HepG2 (cell line): ENCODE measurements at regions not wholly inside any gene's neighbourhood (a gene's known extent, or its start where the extent isn't known, plus 50 kb on each side); places are given as distances from the start of the nearest gene placed in this dataset.

Source experiments
- ATAC-seq: fragments of 200-7000 bp; cut with Tn5 transposase; 3 replicates; pipeline ENCODE4 v1.9.1; 2020; ENCODE audit warnings: mild to moderate bottlenecking, moderate library complexity
- BruUV-seq: library from RNA; stranded (reverse); fragments of 400-500 nt; replicated peaks from 2 replicates; lab custom pipeline; 2021; lab: Mats Ljungman, UMichigan
- CTCF ChIA-PET: fragments of 300-600 bp; formaldehyde crosslinking; extraction: SDS; loops from one replicate; lab custom pipeline; 2021; ENCODE audit warnings: low total read pairs, inconsistent platforms, low intra/inter-chr PET ratio; lab: Yijun Ruan, JAX
- POLR2A ChIA-PET: fragments of 350-600 bp; sonication (Branson Sonifier 250); formaldehyde crosslinking; loops from one replicate; lab custom pipeline; 2020; ENCODE audit warnings: antibody characterized with exemption, inconsistent platforms; lab: Yijun Ruan, JAX
- DNase-seq: peaks from one replicate; pipeline ENCODE4 v3.0.0-alpha.2; 2015; ENCODE audit warnings: low spot score
- FAIRE-seq: peaks from 3 replicates; lab custom pipeline; 2011; peaks lifted over from hg19 to GRCh38; lab: Jason Lieb, UNC
- H2AFZ ChIP-seq: one replicate; pipeline ENCODE4 v1.6.1; 2011; ENCODE audit warnings: low read length, inconsistent platforms
- H3K27ac ChIP-seq: fragments of 300-600 bp; 3 replicates; pipeline ENCODE4 v1.8.0; 2011; ENCODE audit warnings: mixed run types, mild to moderate bottlenecking, mixed read lengths, low read length, inconsistent platforms; ENCODE audit not compliant: insufficient read depth; ENCODE audit errors: extremely low read length
- H3K27me3 ChIP-seq, 2 experiments: fragments of 200-600 bp in 1 of 2; 2 replicates in 1 of 2; 3 replicates in 1 of 2; pipeline versions ENCODE4 v1.6.0 to v1.8.0; 2011; ENCODE audit warnings: low read length in 2 of 2, mild to moderate bottlenecking in 2 of 2, moderate library complexity in 2 of 2, inconsistent platforms in 1 of 2; ENCODE audit not compliant: insufficient read depth in 2 of 2, control insufficient read depth in 1 of 2
- H3K36me3 ChIP-seq, 2 experiments: fragments of 200-600 bp in 1 of 2; replicated peaks in 1 of 2; 2 replicates in 1 of 2; 3 replicates in 1 of 2; pipeline versions ENCODE4 v1.5.1 to v1.8.0; 2011; ENCODE audit warnings: low read length in 2 of 2, inconsistent platforms in 1 of 2; ENCODE audit not compliant: insufficient read depth in 2 of 2, control insufficient read depth in 1 of 2
- H3K4me1 ChIP-seq: 2 replicates; pipeline ENCODE4 v1.5.1; 2012; ENCODE audit warnings: low read length, inconsistent platforms; ENCODE audit not compliant: insufficient read depth
- H3K4me2 ChIP-seq: 2 replicates; pipeline ENCODE4 v1.6.0; 2011; ENCODE audit warnings: low read depth, low read length, inconsistent platforms
- H3K4me3 ChIP-seq, 3 experiments: fragments of 200-600 bp in 1 of 3; sonication (generic), shearing (Covaris generic) in 1 of 3; replicated peaks in 1 of 3; 2 replicates each; pipeline ENCODE4 v1.5.1; 2011 to 2016; ENCODE audit warnings: low read length in 3 of 3, inconsistent platforms in 2 of 3, low read depth in 2 of 3, mild to moderate bottlenecking in 2 of 3, control low read depth in 1 of 3, mixed read lengths in 1 of 3; ENCODE audit not compliant: insufficient read depth in 1 of 3
- H3K79me2 ChIP-seq: one replicate; pipeline ENCODE4 v1.6.1; 2011; ENCODE audit warnings: low read length, inconsistent platforms; ENCODE audit not compliant: insufficient read depth
- H3K9ac ChIP-seq: 2 replicates; pipeline ENCODE4 v1.6.0; 2011; ENCODE audit warnings: mild to moderate bottlenecking, low read depth, low read length, inconsistent platforms; ENCODE audit not compliant: insufficient read depth
- H3K9me3 ChIP-seq: 2 replicates; pipeline ENCODE4 v1.5.1; 2012; ENCODE audit warnings: mild to moderate bottlenecking, low read length
- H4K20me1 ChIP-seq: 2 replicates; pipeline ENCODE4 v1.6.0; 2011; ENCODE audit warnings: inconsistent platforms, mild to moderate bottlenecking, low read length, moderate library complexity; ENCODE audit not compliant: insufficient read depth
- AGO2 ChIP-seq: fragments of 200-400 bp; formaldehyde crosslinking; optimal IDR thresholded peaks from 2 replicates; pipeline ENCODE3; 2017; ENCODE audit warnings: mild to moderate bottlenecking, low read depth, low read length, moderate library complexity
- HNF4G ChIP-seq, 2 experiments: sonication (generic) in 1 of 2; formaldehyde crosslinking in 1 of 2; IDR thresholded peaks; 2 replicates each; pipeline versions ENCODE4 v1.4.0 to v1.6.1; 2011 to 2020; ENCODE audit warnings: borderline replicate concordance in 2 of 2, low read depth in 2 of 2, mild to moderate bottlenecking in 2 of 2, low read length in 1 of 2, missing genetic modification reagents in 1 of 2, moderate library complexity in 1 of 2
- KLF12 ChIP-seq: sonication (generic); formaldehyde crosslinking; IDR thresholded peaks from 2 replicates; pipeline ENCODE4 v1.4.0; 2020; ENCODE audit warnings: missing genetic modification reagents, borderline replicate concordance
- KLF15 ChIP-seq: sonication (generic); formaldehyde crosslinking; IDR thresholded peaks from 2 replicates; pipeline ENCODE4 v1.8.1; 2023; ENCODE audit warnings: borderline replicate concordance, mild to moderate bottlenecking, inconsistent platforms, missing genetic modification reagents, mixed read lengths
- PRPF4 ChIP-seq: fragments of 200-400 bp; formaldehyde crosslinking; IDR thresholded peaks from 2 replicates; pipeline ENCODE4 v1.6.1; 2016; ENCODE audit warnings: low read length, low read depth; ENCODE audit not compliant: poor library complexity, severe bottlenecking
- ZBTB20 ChIP-seq: sonication (generic); formaldehyde crosslinking; IDR thresholded peaks from 2 replicates; pipeline ENCODE4 v1.8.1; 2023; ENCODE audit warnings: missing genetic modification reagents, low read depth, mild to moderate bottlenecking, borderline replicate concordance
- ZNF530 ChIP-seq: sonication (generic); formaldehyde crosslinking; IDR thresholded peaks from 2 replicates; pipeline ENCODE4 v1.5.0; 2020; ENCODE audit warnings: low read depth, mild to moderate bottlenecking, missing genetic modification reagents
- ZNF550 ChIP-seq: sonication (generic); formaldehyde crosslinking; IDR thresholded peaks from 2 replicates; pipeline ENCODE4 v1.4.0; 2020; ENCODE audit warnings: mild to moderate bottlenecking, missing genetic modification reagents, borderline replicate concordance
- ZNF782 ChIP-seq: sonication (generic); formaldehyde crosslinking; IDR thresholded peaks from 2 replicates; pipeline ENCODE4 v1.4.0; 2020; ENCODE audit warnings: missing genetic modification reagents, mild to moderate bottlenecking, borderline replicate concordance
- WGBS: methylation state at CpG from one replicate; pipeline ENCODE4 v1.1.6; 2017; ENCODE audit warnings: low lambda C conversion rate; 5-methylcytosine and 5-hydroxymethylcytosine counted together
- in situ Hi-C: cut with HindIII; loops from 2 replicates; pipeline ENCODE4 v1.10.0; 2017; ENCODE audit warnings: low pct_unique_long_range_greater_than_20kb; ENCODE audit not compliant: extremely low pct_ligation_motif_present
- intact Hi-C: fragments of 100-400 bp; cut with micrococcal nuclease; formaldehyde crosslinking; loops from one replicate; pipeline ENCODE4 v1.10.0; 2022; ENCODE audit not compliant: unreplicated experiment
- TF ChIP-seq, protein P1 (sequence below): sonication (generic); formaldehyde crosslinking; IDR thresholded peaks from 2 replicates; pipeline ENCODE4 v1.8.0; 2022; ENCODE audit warnings: missing genetic modification reagents, low read depth, mild to moderate bottlenecking, borderline replicate concordance
- TF ChIP-seq, protein P2 (sequence below): sonication (generic); formaldehyde crosslinking; IDR thresholded peaks from 2 replicates; pipeline ENCODE4 v1.4.0; 2020; ENCODE audit warnings: low read depth, mild to moderate bottlenecking, missing genetic modification reagents
- TF ChIP-seq, protein P3 (sequence below): sonication (generic); formaldehyde crosslinking; IDR thresholded peaks from 2 replicates; pipeline ENCODE4 v1.4.0; 2020; ENCODE audit warnings: missing genetic modification reagents; ENCODE audit errors: not compliant biosample characterization
- TF ChIP-seq, protein P4 (sequence below): sonication (generic); formaldehyde crosslinking; IDR thresholded peaks from 2 replicates; pipeline ENCODE4 v1.8.1; 2023; ENCODE audit warnings: mild to moderate bottlenecking, missing genetic modification reagents
- TF ChIP-seq, protein P5 (sequence below): sonication (generic); formaldehyde crosslinking; IDR thresholded peaks from 2 replicates; pipeline ENCODE4 v1.8.1; 2022; ENCODE audit warnings: low read depth, mild to moderate bottlenecking, missing genetic modification reagents

DNA sequence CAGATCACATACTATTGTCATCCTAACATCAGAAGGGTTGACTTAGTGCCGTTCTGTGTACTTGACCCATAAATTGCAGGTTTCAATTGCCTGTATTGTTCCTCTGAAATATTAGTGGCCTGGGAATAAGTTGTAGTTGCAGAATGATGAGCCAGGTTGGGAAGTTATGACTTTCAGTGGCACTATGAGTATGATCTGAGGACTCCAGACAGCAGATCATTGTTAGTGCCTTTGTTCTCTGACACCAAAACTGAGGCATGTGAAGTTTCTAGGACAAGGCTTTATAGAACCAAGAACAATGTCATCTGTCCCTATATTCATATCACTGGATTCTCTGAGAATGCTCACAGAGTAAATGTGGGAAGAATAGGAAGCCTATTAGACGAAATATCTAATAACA, 403.7 kb downstream of the STK39 start:
- TF ChIP-seq ZNF530 (CRISPR knock-in tag) (no peak), ZNF782 (CRISPR knock-in tag) (no peak), KLF12 (no peak), ZNF550 (no peak), AGO2 (no peak), KLF15 (CRISPR knock-in tag) (no peak), PRPF4 (no peak), HNF4G (IDR thresholded peaks at IDR 0.05; ENCODE audit: borderline replicate concordance, low read depth, low read length) (no peak), HNF4G (CRISPR knock-in tag; IDR thresholded peaks at IDR 0.05; ENCODE audit: borderline replicate concordance, low read depth) (no peak), ZBTB20 (CRISPR knock-in tag) (no peak)
- TF ChIP-seq, protein P1, sequence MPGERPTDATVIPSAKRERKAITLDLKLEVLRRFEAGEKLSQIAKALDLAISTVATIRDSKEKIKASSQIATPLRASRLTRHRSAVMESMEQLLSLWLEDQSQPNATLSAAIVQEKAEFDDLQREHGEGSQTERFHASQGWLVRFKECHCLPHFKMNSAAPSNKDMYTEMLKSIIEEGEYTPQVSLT (CRISPR knock-in tag) = no peak
- TF ChIP-seq, protein P2, sequence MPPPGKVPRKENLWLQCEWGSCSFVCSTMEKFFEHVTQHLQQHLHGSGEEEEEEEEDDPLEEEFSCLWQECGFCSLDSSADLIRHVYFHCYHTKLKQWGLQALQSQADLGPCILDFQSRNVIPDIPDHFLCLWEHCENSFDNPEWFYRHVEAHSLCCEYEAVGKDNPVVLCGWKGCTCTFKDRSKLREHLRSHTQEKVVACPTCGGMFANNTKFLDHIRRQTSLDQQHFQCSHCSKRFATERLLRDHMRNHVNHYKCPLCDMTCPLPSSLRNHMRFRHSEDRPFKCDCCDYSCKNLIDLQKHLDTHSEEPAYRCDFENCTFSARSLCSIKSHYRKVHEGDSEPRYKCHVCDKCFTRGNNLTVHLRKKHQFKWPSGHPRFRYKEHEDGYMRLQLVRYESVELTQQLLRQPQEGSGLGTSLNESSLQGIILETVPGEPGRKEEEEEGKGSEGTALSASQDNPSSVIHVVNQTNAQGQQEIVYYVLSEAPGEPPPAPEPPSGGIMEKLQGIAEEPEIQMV (CRISPR knock-in tag) = no peak
- TF ChIP-seq, protein P3, sequence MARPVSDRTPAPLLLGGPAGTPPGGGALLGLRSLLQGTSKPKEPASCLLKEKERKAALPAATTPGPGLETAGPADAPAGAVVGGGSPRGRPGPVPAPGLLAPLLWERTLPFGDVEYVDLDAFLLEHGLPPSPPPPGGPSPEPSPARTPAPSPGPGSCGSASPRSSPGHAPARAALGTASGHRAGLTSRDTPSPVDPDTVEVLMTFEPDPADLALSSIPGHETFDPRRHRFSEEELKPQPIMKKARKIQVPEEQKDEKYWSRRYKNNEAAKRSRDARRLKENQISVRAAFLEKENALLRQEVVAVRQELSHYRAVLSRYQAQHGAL (CRISPR knock-in tag) = no peak
- TF ChIP-seq, protein P4, sequence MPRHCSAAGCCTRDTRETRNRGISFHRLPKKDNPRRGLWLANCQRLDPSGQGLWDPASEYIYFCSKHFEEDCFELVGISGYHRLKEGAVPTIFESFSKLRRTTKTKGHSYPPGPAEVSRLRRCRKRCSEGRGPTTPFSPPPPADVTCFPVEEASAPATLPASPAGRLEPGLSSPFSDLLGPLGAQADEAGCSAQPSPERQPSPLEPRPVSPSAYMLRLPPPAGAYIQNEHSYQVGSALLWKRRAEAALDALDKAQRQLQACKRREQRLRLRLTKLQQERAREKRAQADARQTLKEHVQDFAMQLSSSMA = no peak
- TF ChIP-seq, protein P5, sequence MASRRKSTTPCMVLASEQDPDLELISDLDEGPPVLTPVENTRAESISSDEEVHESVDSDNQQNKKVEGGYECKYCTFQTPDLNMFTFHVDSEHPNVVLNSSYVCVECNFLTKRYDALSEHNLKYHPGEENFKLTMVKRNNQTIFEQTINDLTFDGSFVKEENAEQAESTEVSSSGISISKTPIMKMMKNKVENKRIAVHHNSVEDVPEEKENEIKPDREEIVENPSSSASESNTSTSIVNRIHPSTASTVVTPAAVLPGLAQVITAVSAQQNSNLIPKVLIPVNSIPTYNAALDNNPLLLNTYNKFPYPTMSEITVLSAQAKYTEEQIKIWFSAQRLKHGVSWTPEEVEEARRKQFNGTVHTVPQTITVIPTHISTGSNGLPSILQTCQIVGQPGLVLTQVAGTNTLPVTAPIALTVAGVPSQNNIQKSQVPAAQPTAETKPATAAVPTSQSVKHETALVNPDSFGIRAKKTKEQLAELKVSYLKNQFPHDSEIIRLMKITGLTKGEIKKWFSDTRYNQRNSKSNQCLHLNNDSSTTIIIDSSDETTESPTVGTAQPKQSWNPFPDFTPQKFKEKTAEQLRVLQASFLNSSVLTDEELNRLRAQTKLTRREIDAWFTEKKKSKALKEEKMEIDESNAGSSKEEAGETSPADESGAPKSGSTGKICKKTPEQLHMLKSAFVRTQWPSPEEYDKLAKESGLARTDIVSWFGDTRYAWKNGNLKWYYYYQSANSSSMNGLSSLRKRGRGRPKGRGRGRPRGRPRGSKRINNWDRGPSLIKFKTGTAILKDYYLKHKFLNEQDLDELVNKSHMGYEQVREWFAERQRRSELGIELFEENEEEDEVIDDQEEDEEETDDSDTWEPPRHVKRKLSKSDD (CRISPR knock-in tag) = no peak
- H3K27me3 ChIP-seq = no peaks in the 10 kb centered on the region
- H3K36me3 ChIP-seq = no peaks in the 10 kb centered on the region
- no peaks in the 10 kb centered on the region for H3K9me3 ChIP-seq
- H3K9ac ChIP-seq = no peak overlapping the region
- H3K79me2 ChIP-seq = no peaks in the 10 kb centered on the region
- ATAC-seq (no peak), DNase-seq (no peak), FAIRE-seq (no peak)
- no peak overlapping the region for H3K4me2 ChIP-seq
- no TSS peak for BruUV-seq
- no peak overlapping the region for H2AFZ ChIP-seq
- CTCF ChIA-PET = no interaction called here
- POLR2A ChIA-PET = no interaction called here
- in situ Hi-C loops = no loop called here
- intact Hi-C loops = no loop called here
- no peak overlapping the region for H3K4me3 ChIP-seq
- peaks cover 11% of the 10 kb centered on the region for H3K4me1 ChIP-seq
- no peaks in the 10 kb centered on the region for H4K20me1 ChIP-seq
- no peak overlapping the region for H3K27ac ChIP-seq
- 72% methylated on average over 2 of the region's 2 CpGs for WGBS
